Endothelial cell of umbilical vein (primary cell): ENCODE measurements at regions not wholly inside any gene's neighbourhood (a gene's known extent, or its start where the extent isn't known, plus 50 kb on each side); places are given as distances from the start of the nearest gene placed in this dataset.

Experiments used
- BruUV-seq: library from RNA; stranded (reverse); fragments of 400-500 nt; replicated peaks from 2 replicates; lab custom pipeline; 2021; lab: Mats Ljungman, UMichigan
- CTCF ChIA-PET: fragments of 300-600, 350-600 bp; sonication (Branson Sonifier 250); formaldehyde crosslinking; loops from one replicate; lab custom pipeline; 2021; ENCODE audit warnings: antibody characterized with exemption, inconsistent platforms; lab: Charles Lee
- POLR2A ChIA-PET: fragments of 300-600, 350-600 bp; sonication (Branson Sonifier 250); formaldehyde crosslinking; loops from one replicate; lab custom pipeline; 2021; ENCODE audit warnings: antibody characterized with exemption, inconsistent platforms; lab: Charles Lee
- DNase-seq: peaks from one replicate; pipeline ENCODE4 v3.0.0-alpha.2; 2011; ENCODE audit warnings: low read depth, low spot score
- FAIRE-seq: peaks from 2 replicates; lab custom pipeline; 2011; peaks lifted over from hg19 to GRCh38; lab: Jason Lieb, UNC
- H2AFZ ChIP-seq: 2 replicates; pipeline ENCODE4 v1.6.0; 2012; ENCODE audit warnings: low read depth, low read length, control low read depth, inconsistent platforms
- H3K27ac ChIP-seq: 2 replicates; pipeline ENCODE4 v1.5.1; 2011; ENCODE audit warnings: low read depth, mild to moderate bottlenecking, control low read depth, low read length, moderate library complexity; ENCODE audit not compliant: insufficient read depth
- H3K27me3 ChIP-seq, 2 experiments: 2 replicates each; pipeline versions ENCODE4 v1.6.0 to v1.6.1; 2011; ENCODE audit warnings: low read length in 2 of 2, mixed read lengths in 1 of 2; ENCODE audit not compliant: control insufficient read depth in 2 of 2, insufficient read depth in 2 of 2
- H3K36me3 ChIP-seq, 2 experiments: 2 replicates in 1 of 2; 3 replicates in 1 of 2; pipeline ENCODE4 v1.5.1; 2011; ENCODE audit warnings: low read length in 2 of 2, mild to moderate bottlenecking in 1 of 2, moderate library complexity in 1 of 2; ENCODE audit not compliant: control insufficient read depth in 2 of 2, insufficient read depth in 2 of 2; ENCODE audit errors: extremely low read depth in 1 of 2
- H3K4me1 ChIP-seq: 3 replicates; pipeline ENCODE4 v1.5.1; 2011; ENCODE audit warnings: mild to moderate bottlenecking, low read length; ENCODE audit not compliant: control insufficient read depth, insufficient read depth; ENCODE audit errors: extremely low read depth
- H3K4me2 ChIP-seq: 2 replicates; pipeline ENCODE4 v1.6.1; 2011; ENCODE audit warnings: low read length, control low read depth, mixed read lengths; ENCODE audit not compliant: insufficient read depth
- H3K4me3 ChIP-seq, 3 experiments: fragments of 200-600 bp in 1 of 3; sonication (generic), shearing (Covaris generic) in 1 of 3; replicated peaks in 1 of 3; 2 replicates each; pipeline ENCODE4 v1.5.1; 2011 to 2016; ENCODE audit warnings: control low read depth in 3 of 3, low read length in 3 of 3, mild to moderate bottlenecking in 2 of 3, inconsistent platforms in 1 of 3, low read depth in 1 of 3, moderate library complexity in 1 of 3; ENCODE audit not compliant: insufficient read depth in 1 of 3
- H3K79me2 ChIP-seq: 2 replicates; pipeline ENCODE4 v1.6.0; 2012; ENCODE audit warnings: low read length, inconsistent platforms; ENCODE audit not compliant: control insufficient read depth, insufficient read depth
- H3K9ac ChIP-seq: replicated peaks from 2 replicates; pipeline ENCODE3; 2011; ENCODE audit warnings: low read length, control low read depth; ENCODE audit not compliant: insufficient read depth; ENCODE audit errors: extremely low read depth
- H3K9me1 ChIP-seq: replicated peaks from 3 replicates; pipeline ENCODE4 v1.6.0; 2011; ENCODE audit warnings: mild to moderate bottlenecking, low read length; ENCODE audit not compliant: control insufficient read depth, insufficient read depth; ENCODE audit errors: extremely low read depth
- H3K9me3 ChIP-seq: replicated peaks from 2 replicates; pipeline ENCODE4 v1.5.1; 2012; ENCODE audit warnings: low read length, inconsistent platforms; ENCODE audit not compliant: control insufficient read depth, insufficient read depth
- H4K20me1 ChIP-seq: replicated peaks from 2 replicates; pipeline ENCODE3; 2011; ENCODE audit warnings: mild to moderate bottlenecking, low read length; ENCODE audit not compliant: control insufficient read depth, insufficient read depth; ENCODE audit errors: extremely low read depth
- EZH2 ChIP-seq: IDR thresholded peaks from 2 replicates; pipeline ENCODE4 v1.6.1; 2012; ENCODE audit warnings: borderline replicate concordance, low read depth, mild to moderate bottlenecking, moderate library complexity, low read length, inconsistent platforms; ENCODE audit not compliant: severe bottlenecking
- FOS ChIP-seq: IDR thresholded peaks from 2 replicates; pipeline ENCODE4 v1.6.1; 2011; ENCODE audit warnings: mild to moderate bottlenecking, low read length, moderate library complexity, borderline replicate concordance; ENCODE audit not compliant: insufficient read depth
- GATA2 ChIP-seq: IDR thresholded peaks from 2 replicates; pipeline ENCODE4 v1.7.0; 2011; ENCODE audit warnings: low read depth, mild to moderate bottlenecking, moderate library complexity, mixed read lengths, low read length; ENCODE audit not compliant: insufficient read length, insufficient read depth
- JUN ChIP-seq: IDR thresholded peaks from 2 replicates; pipeline ENCODE4 v1.6.1; 2011; ENCODE audit warnings: borderline replicate concordance, low read depth; ENCODE audit not compliant: insufficient read length, insufficient read depth
- MYC ChIP-seq: IDR thresholded peaks from one replicate; pipeline ENCODE4 v1.6.1; 2011; ENCODE audit warnings: mild to moderate bottlenecking, low read depth, low read length
- POLR2A ChIP-seq: IDR thresholded peaks from 2 replicates; pipeline ENCODE4 v1.6.1; 2012; ENCODE audit warnings: low read depth, mild to moderate bottlenecking, control low read depth, low read length
- POLR2AphosphoS5 ChIP-seq: IDR thresholded peaks from 2 replicates; pipeline ENCODE4 v1.6.1; 2012; ENCODE audit warnings: low read depth, mild to moderate bottlenecking, control low read depth, low read length, moderate library complexity; ENCODE audit not compliant: insufficient read depth
- dilution Hi-C: fragments of 300-500 bp; cut with MboI; formaldehyde crosslinking; loops from one replicate; pipeline ENCODE4 v1.15.0; 2019; ENCODE audit warnings: low sequenced_read_pairs; ENCODE audit not compliant: extremely low pct_ligation_motif_present
- intact Hi-C: fragments of 100-400 bp; cut with micrococcal nuclease; formaldehyde crosslinking; loops from one replicate; pipeline ENCODE4 v1.10.0; 2022
- TF ChIP-seq, protein P1 (sequence below): IDR thresholded peaks from 2 replicates; pipeline ENCODE4 v1.6.1; 2011; ENCODE audit not compliant: insufficient read depth, insufficient read length
- TF ChIP-seq, protein P2 (sequence below), 2 donors: IDR thresholded peaks; 1 replicate in 1 of 2; 2 replicates in 1 of 2; pipeline ENCODE4 v1.5.1; 2011; ENCODE audit warnings: low read length in 2 of 2, mild to moderate bottlenecking in 2 of 2, moderate library complexity in 2 of 2, control low read depth in 1 of 2, inconsistent platforms in 1 of 2, low read depth in 1 of 2; ENCODE audit not compliant: insufficient read depth in 1 of 2; ENCODE audit errors: extremely low read depth in 1 of 2

- no peak for TF ChIP-seq FOS
- no peak for TF ChIP-seq POLR2A
- TF ChIP-seq POLR2AphosphoS5, result no peak
- TF ChIP-seq, protein P1, sequence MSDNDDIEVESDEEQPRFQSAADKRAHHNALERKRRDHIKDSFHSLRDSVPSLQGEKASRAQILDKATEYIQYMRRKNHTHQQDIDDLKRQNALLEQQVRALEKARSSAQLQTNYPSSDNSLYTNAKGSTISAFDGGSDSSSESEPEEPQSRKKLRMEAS, result no peak
- no peak for TF ChIP-seq MYC
- TF ChIP-seq, protein P2, sequence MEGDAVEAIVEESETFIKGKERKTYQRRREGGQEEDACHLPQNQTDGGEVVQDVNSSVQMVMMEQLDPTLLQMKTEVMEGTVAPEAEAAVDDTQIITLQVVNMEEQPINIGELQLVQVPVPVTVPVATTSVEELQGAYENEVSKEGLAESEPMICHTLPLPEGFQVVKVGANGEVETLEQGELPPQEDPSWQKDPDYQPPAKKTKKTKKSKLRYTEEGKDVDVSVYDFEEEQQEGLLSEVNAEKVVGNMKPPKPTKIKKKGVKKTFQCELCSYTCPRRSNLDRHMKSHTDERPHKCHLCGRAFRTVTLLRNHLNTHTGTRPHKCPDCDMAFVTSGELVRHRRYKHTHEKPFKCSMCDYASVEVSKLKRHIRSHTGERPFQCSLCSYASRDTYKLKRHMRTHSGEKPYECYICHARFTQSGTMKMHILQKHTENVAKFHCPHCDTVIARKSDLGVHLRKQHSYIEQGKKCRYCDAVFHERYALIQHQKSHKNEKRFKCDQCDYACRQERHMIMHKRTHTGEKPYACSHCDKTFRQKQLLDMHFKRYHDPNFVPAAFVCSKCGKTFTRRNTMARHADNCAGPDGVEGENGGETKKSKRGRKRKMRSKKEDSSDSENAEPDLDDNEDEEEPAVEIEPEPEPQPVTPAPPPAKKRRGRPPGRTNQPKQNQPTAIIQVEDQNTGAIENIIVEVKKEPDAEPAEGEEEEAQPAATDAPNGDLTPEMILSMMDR (IDR thresholded peaks at IDR 0.05; ENCODE audit: extremely low read depth in 1 of 2, insufficient read depth in 1 of 2, low read depth in 1 of 2, low read length in 2 of 2), result no peak
- no peak for TF ChIP-seq GATA2
- no peak for TF ChIP-seq JUN
- TF ChIP-seq EZH2, result no peak
- H3K9me3 ChIP-seq, result no peaks in the 10 kb centered on the region
- ChIA-PET POLR2A (no interaction called here), CTCF (interaction anchor here (1.0 kb wide), 1 partner anchor 161 kb away, joined by 3 read pairs; no protein-coding TSS in a partner anchor)
- H4K20me1 ChIP-seq, result no peaks in the 10 kb centered on the region
- H3K9me1 ChIP-seq, result no peaks in the 10 kb centered on the region
- dilution Hi-C loops (no loop called here), intact Hi-C loops (no loop called here)
- no peaks in the 10 kb centered on the region for H3K4me1 ChIP-seq
- H3K36me3 ChIP-seq, result no peaks in the 10 kb centered on the region
- H3K4me3 ChIP-seq, result no peak overlapping the region
- H2AFZ ChIP-seq, result no peak overlapping the region
- no TSS peak for BruUV-seq
- no peak overlapping the region for H3K27ac ChIP-seq
- H3K9ac ChIP-seq, result no peak overlapping the region
- DNase-seq, result no peak
- no peaks in the 10 kb centered on the region for H3K79me2 ChIP-seq
- H3K27me3 ChIP-seq, result no peaks in the 10 kb centered on the region
- no peak for FAIRE-seq
- no peak overlapping the region for H3K4me2 ChIP-seq
Measured at GRCh38 chr18:55713707-55714106, 125.7 kb upstream of the TCF4 start.
